Thyroid gland (tissue), 4 donors: ENCODE measurements at regions not wholly inside any gene's neighbourhood (a gene's known extent, or its start where the extent isn't known, plus 50 kb on each side); places are given as distances from the start of the nearest gene placed in this dataset.

Experiments
- POLR2A ChIP-seq, 2 donors: fragments of 450-650 bp; IDR thresholded peaks; one replicate each; pipeline ENCODE4 v1.6.1; 2017; ENCODE audit warnings: antibody characterized with exemption in 2 of 2, mild to moderate bottlenecking in 2 of 2, moderate library complexity in 1 of 2
- TF ChIP-seq, protein P1 (sequence below), 6 experiments: fragments of 200-600 bp in 3 of 6; fragments of 450-650 bp in 3 of 6; sonication (generic) in 3 of 6; IDR thresholded peaks; one replicate each; pipeline ENCODE4 v1.5.1; 2016 to 2019; ENCODE audit warnings: antibody characterized with exemption in 6 of 6, mild to moderate bottlenecking in 2 of 6, inconsistent platforms in 1 of 6, moderate library complexity in 1 of 6

DNA sequence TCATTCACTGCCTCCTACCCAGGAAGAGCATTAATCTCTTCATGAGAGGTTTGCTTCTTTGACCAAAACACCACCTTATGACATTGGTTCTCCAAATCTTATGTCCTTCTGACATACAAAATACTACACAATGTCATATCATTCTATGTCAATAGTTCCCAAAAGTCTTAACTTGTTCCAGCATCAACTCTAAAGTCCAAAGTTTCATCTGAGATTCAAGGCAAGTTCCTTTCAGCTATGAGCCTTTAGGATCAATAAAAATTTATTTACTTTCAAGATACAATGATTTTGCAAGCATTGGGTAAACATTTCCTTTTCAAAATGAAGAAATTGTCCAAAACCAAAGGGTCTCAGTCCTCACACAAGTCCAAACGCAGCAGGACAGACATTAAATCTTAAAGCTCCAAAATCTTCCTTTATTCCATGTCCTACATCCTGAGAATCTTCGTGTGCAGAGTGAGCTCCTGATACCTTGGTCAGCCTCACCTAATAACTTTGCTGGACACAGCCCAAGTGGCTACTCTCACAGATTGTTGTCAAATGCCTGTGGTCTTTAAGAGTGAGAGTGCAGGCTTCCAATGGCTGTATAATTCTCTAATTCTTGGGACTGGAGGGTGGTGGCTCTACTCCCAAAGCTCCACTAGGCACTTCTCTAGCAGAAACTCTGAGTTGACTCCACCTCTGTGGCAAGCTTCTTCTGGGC lies 1668.2 kb downstream of the HACE1 start:
- no peak for TF ChIP-seq POLR2A (IDR thresholded peaks at IDR 0.05)
- TF ChIP-seq, protein P1, sequence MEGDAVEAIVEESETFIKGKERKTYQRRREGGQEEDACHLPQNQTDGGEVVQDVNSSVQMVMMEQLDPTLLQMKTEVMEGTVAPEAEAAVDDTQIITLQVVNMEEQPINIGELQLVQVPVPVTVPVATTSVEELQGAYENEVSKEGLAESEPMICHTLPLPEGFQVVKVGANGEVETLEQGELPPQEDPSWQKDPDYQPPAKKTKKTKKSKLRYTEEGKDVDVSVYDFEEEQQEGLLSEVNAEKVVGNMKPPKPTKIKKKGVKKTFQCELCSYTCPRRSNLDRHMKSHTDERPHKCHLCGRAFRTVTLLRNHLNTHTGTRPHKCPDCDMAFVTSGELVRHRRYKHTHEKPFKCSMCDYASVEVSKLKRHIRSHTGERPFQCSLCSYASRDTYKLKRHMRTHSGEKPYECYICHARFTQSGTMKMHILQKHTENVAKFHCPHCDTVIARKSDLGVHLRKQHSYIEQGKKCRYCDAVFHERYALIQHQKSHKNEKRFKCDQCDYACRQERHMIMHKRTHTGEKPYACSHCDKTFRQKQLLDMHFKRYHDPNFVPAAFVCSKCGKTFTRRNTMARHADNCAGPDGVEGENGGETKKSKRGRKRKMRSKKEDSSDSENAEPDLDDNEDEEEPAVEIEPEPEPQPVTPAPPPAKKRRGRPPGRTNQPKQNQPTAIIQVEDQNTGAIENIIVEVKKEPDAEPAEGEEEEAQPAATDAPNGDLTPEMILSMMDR (IDR thresholded peaks at IDR 0.05): no peak
